ENCODE measurements at regions not wholly inside any gene's neighbourhood (a gene's known extent, or its start where the extent isn't known, plus 50 kb on each side); places are given as distances from the start of the nearest gene placed in this dataset.

DNA sequence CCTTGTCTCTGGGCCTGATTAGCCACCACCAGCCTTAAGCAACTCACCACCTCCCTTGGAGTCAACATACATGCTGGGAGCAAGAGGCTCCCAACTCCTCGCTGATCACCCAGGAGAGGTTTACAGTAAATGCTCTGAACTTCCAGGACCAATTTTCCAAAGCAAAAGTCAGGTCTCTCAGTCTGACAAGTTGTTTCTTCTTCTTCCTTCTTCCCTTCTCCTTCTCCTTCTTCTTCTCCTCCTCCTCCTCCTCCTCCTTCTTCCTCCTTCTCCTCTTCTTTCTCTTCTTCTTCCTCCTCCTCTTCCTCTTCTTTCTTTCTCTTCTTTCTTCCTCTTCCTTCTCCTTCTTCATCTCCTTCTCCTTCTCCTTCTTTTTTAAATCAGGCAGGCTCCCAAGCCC is 148.2 kb downstream of the NECTIN1 start:
- no peaks in the 10 kb centered on the region for H3K79me2 ChIP-seq (ENCODE audit: insufficient read depth, low read depth, low read length)
- H2AFZ ChIP-seq (ENCODE audit: low read length), result no peak overlapping the region
- ChIA-PET POLR2A (interaction anchor here (0.7 kb wide), 1 partner anchor 497 kb away, joined by 3 read pairs; no protein-coding TSS in a partner anchor), CTCF (ENCODE audit: unreplicated experiment) (no interaction called here)
- H3K4me2 ChIP-seq (ENCODE audit: low read length), result no peak overlapping the region
- no peaks in the 10 kb centered on the region for H3K9me3 ChIP-seq (ENCODE audit: low read length)
- no peaks in the 10 kb centered on the region for H3K9me2 ChIP-seq (ENCODE audit: insufficient read depth, low read length)
- intact Hi-C loops (cut with micrococcal nuclease; ENCODE audit: unreplicated experiment), result no loop called here
- no peak for DNase-seq (ENCODE audit: low spot score)
- H3K36me3 ChIP-seq (ENCODE audit: insufficient read depth, low read length), result no peaks in the 10 kb centered on the region
- no peaks in the 10 kb centered on the region for H4K20me1 ChIP-seq (ENCODE audit: insufficient read depth, low read length)
- no peak for TF ChIP-seq EZH2phosphoT487 (IDR thresholded peaks at IDR 0.05; ENCODE audit: borderline replicate concordance, low read depth, low read length)
- TF ChIP-seq, protein P1, sequence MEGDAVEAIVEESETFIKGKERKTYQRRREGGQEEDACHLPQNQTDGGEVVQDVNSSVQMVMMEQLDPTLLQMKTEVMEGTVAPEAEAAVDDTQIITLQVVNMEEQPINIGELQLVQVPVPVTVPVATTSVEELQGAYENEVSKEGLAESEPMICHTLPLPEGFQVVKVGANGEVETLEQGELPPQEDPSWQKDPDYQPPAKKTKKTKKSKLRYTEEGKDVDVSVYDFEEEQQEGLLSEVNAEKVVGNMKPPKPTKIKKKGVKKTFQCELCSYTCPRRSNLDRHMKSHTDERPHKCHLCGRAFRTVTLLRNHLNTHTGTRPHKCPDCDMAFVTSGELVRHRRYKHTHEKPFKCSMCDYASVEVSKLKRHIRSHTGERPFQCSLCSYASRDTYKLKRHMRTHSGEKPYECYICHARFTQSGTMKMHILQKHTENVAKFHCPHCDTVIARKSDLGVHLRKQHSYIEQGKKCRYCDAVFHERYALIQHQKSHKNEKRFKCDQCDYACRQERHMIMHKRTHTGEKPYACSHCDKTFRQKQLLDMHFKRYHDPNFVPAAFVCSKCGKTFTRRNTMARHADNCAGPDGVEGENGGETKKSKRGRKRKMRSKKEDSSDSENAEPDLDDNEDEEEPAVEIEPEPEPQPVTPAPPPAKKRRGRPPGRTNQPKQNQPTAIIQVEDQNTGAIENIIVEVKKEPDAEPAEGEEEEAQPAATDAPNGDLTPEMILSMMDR (conservative IDR thresholded peaks at IDR 0.05; ENCODE audit: low read length), result no peak
- H3K4me1 ChIP-seq (ENCODE audit: insufficient read depth, low read length, poor library complexity, severe bottlenecking), result no peaks in the 10 kb centered on the region
- H3K27ac ChIP-seq (ENCODE audit: low read depth, low read length, poor library complexity, severe bottlenecking), result no peak overlapping the region
- BruUV-seq (replicated peaks), result no TSS peak
- no peak overlapping the region for H3K4me3 ChIP-seq (ENCODE audit: low read depth, low read length, poor library complexity, severe bottlenecking)

DNA sequence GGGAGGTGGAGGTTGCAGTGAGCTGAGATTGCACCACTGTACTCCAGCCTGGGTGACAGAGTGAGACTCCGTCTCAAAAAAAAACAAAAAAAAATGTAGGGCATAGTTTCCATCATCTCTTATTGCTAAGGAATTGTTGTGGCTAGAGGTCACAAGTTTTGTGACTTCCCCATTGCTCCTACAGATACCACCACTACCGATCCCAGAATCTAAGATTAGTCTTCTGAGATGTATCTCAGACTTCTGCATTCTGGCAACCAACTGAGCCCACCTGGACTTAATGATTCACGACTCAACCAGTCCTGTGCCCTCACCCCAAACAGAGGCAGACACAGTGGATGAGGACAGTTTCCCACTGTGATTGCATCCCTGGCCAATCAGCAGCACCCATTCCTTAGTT is 148.9 kb downstream of the NECTIN1 start:
- H4K20me1 ChIP-seq (ENCODE audit: insufficient read depth, low read length), result no peaks in the 10 kb centered on the region
- CTCF ChIA-PET (ENCODE audit: unreplicated experiment), result no interaction called here
- H3K9me2 ChIP-seq (ENCODE audit: insufficient read depth, low read length), result no peaks in the 10 kb centered on the region
- TF ChIP-seq EZH2phosphoT487 (IDR thresholded peaks at IDR 0.05; ENCODE audit: borderline replicate concordance, low read depth, low read length), result no peak
- TF ChIP-seq, protein P1 (conservative IDR thresholded peaks at IDR 0.05; ENCODE audit: low read length), result no peak
- DNase-seq (ENCODE audit: low spot score), result no peak
- intact Hi-C loops (cut with micrococcal nuclease; ENCODE audit: unreplicated experiment), result no loop called here
- no peak overlapping the region for H2AFZ ChIP-seq (ENCODE audit: low read length)
- no peaks in the 10 kb centered on the region for H3K36me3 ChIP-seq (ENCODE audit: insufficient read depth, low read length)
- H3K4me3 ChIP-seq (ENCODE audit: low read depth, low read length, poor library complexity, severe bottlenecking), result no peak overlapping the region
- no peaks in the 10 kb centered on the region for H3K9me3 ChIP-seq (ENCODE audit: low read length)
- no peaks in the 10 kb centered on the region for H3K4me1 ChIP-seq (ENCODE audit: insufficient read depth, low read length, poor library complexity, severe bottlenecking)
- POLR2A ChIA-PET, result no interaction called here
- H3K4me2 ChIP-seq (ENCODE audit: low read length), result no peak overlapping the region
- H3K79me2 ChIP-seq (ENCODE audit: insufficient read depth, low read depth, low read length), result no peaks in the 10 kb centered on the region
- no TSS peak for BruUV-seq (replicated peaks)
- H3K27ac ChIP-seq (ENCODE audit: low read depth, low read length, poor library complexity, severe bottlenecking), result no peak overlapping the region

DNA sequence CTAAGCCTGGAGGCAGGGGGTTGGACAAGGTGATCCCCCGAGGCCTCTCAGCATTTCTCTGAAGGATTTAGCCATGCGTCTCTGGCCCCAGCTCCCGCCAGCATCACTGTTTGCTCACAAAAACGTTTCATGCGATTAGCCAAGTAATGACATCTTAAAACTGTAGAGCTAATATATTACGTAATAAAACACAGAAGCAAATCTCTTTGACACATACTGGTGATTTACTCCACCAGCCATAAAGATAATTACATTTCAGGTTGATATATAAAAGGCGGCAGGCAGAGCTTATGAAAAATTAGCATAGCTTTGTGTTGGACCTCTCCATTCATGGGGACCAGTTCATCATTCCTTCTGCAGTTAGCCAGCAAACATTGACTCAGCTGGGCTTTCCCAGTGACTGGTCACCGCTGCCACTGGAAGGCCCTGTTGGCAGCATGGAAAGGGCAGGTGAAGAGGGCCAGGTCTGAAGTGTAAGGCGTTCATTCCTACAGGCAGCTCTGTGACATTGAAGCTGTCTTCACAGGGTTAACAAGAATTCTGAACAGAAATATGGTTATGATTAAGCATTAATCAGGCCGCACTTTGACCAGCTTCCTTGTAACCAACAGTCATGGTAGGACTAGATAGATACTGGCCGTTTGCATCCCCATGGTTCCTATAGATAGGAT is 150.3 kb downstream of the NECTIN1 start:
- H3K9me2 ChIP-seq (ENCODE audit: insufficient read depth, low read length), result no peaks in the 10 kb centered on the region
- intact Hi-C loops (cut with micrococcal nuclease; ENCODE audit: unreplicated experiment), result no loop called here
- ChIA-PET POLR2A (no interaction called here), CTCF (ENCODE audit: unreplicated experiment) (interaction anchor here (0.7 kb wide), 1 partner anchor 13 kb away, joined by 3 read pairs; no protein-coding TSS in a partner anchor)
- no peak for DNase-seq (ENCODE audit: low spot score)
- BruUV-seq (replicated peaks), result no TSS peak
- H3K4me2 ChIP-seq (ENCODE audit: low read length), result no peak overlapping the region
- H3K36me3 ChIP-seq (ENCODE audit: insufficient read depth, low read length), result no peaks in the 10 kb centered on the region
- no peak overlapping the region for H3K4me3 ChIP-seq (ENCODE audit: low read depth, low read length, poor library complexity, severe bottlenecking)
- H2AFZ ChIP-seq (ENCODE audit: low read length), result no peak overlapping the region
- H3K4me1 ChIP-seq (ENCODE audit: insufficient read depth, low read length, poor library complexity, severe bottlenecking), result peaks cover 6% of the 10 kb centered on the region
- no peaks in the 10 kb centered on the region for H3K79me2 ChIP-seq (ENCODE audit: insufficient read depth, low read depth, low read length)
- H4K20me1 ChIP-seq (ENCODE audit: insufficient read depth, low read length), result no peaks in the 10 kb centered on the region
- no peaks in the 10 kb centered on the region for H3K9me3 ChIP-seq (ENCODE audit: low read length)
- TF ChIP-seq, protein P1 (conservative IDR thresholded peaks at IDR 0.05; ENCODE audit: low read length), result no peak
- TF ChIP-seq EZH2phosphoT487 (IDR thresholded peaks at IDR 0.05; ENCODE audit: borderline replicate concordance, low read depth, low read length), result no peak
- no peak overlapping the region for H3K27ac ChIP-seq (ENCODE audit: low read depth, low read length, poor library complexity, severe bottlenecking)

Measured in OCI-LY7 (cell line).